AG09319 (cell line): ENCODE measurements at regions not wholly inside any gene's neighbourhood (a gene's known extent, or its start where the extent isn't known, plus 50 kb on each side); places are given as distances from the start of the nearest gene placed in this dataset.

ENCODE experiments used
- DNase-seq: peaks from one replicate; pipeline ENCODE4 v3.0.0-alpha.2; 2010; ENCODE audit warnings: low read depth; ENCODE audit errors: extremely low read depth
- CTCF ChIP-seq: IDR thresholded peaks from 2 replicates; pipeline ENCODE4 v1.5.1; 2011; ENCODE audit warnings: low read depth, mild to moderate bottlenecking, inconsistent platforms, low read length, moderate library complexity

- DNase-seq, result no peak
Observed at GRCh38 chr16:26724189-26724588, 342.5 kb upstream of the C16orf82 start.

GRCh38 chr16:26727848-26728247 lies 338.9 kb upstream of the C16orf82 start:
- DNase-seq, result no peak
- no peak for TF ChIP-seq CTCF

More at GRCh38 chr16:26724189-26724588, 342.5 kb upstream of the C16orf82 start:
- TF ChIP-seq CTCF, result no peak

DNA sequence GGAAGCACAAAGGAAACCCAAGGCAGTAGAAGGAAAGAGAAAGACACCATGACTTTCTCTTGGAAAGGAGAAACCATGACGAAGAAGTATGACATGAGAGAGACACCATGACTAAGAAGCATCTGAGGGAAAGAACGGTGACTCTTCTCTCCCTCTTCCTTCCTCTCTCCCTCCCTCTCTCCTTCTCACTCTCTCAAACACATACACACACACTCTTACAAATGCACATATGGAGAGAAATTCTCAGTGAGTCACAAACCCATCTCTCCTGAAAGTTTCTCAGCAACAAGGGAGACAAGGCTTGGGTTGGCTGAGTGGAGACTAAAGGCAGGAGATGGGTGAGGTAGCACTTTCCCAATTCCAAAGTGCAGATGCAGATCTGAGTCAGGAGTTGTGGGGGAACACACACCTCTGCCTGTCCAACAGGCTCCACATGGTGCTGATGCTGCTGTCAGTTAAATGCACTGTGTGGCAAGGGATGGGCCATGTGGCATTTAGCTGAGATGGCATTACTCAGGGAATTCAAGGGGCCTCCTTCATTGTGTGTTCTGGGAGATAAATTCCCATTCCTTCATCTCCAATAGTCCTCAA lies 336.7 kb upstream of the C16orf82 start:
- no peak for TF ChIP-seq CTCF
- no peak for DNase-seq

DNA sequence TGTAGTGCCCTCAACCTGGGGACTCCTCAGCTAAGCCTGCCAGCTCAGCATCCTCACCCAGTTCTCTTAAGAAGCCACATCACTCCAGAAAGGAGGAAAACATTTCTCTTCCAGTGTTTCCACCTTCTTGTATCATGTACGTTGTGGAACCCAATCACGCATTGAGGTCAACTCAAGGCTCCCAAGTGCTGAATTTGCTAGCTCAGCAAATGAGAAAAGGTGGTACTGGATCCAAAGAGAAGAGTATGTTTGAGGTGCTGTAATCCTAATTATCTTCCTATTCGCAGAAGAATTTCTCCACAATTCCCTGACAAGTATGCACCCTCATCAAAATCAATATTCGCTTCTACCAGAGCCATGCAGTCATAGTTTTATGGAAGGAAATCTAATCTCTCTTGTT lies 335.0 kb upstream of the C16orf82 start:
- DNase-seq, result no peak
- TF ChIP-seq CTCF, result no peak

- no peak for TF ChIP-seq CTCF
- DNase-seq, result no peak
Observed at GRCh38 chr16:26733710-26734109, 333.0 kb upstream of the C16orf82 start.

- TF ChIP-seq CTCF, result no peak
- DNase-seq, result no peak
Observed at GRCh38 chr16:26735521-26735920, 331.2 kb upstream of the C16orf82 start.

GRCh38 chr16:26736084-26736483 lies 330.6 kb upstream of the C16orf82 start:
- TF ChIP-seq CTCF, result no peak
- no peak for DNase-seq
